ENCODE measurements at regions not wholly inside any gene's neighbourhood (a gene's known extent, or its start where the extent isn't known, plus 50 kb on each side); places are given as distances from the start of the nearest gene placed in this dataset.

DNA sequence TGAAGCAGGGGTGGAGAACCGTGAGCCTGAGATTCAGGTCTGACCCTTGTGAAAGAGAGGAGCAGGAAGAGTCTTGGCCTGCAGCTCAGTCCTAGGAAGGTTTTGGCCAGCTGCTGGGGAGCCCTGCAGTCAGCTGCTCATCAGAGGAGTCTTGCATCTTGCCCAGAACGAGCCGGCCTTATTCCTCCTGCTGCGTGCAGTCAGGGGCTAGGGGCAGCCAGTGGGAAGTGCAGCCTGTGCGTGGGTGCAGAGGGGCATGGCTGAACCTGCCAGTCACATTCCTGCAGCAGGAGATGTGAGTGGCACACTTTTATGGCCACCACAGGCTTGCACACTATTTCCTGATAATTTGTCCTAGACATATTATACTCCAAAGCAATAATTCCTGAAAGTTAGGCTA, 278.7 kb downstream of the NPR3 start:
- no peak for DNase-seq (ENCODE audit: low read depth)

DNA sequence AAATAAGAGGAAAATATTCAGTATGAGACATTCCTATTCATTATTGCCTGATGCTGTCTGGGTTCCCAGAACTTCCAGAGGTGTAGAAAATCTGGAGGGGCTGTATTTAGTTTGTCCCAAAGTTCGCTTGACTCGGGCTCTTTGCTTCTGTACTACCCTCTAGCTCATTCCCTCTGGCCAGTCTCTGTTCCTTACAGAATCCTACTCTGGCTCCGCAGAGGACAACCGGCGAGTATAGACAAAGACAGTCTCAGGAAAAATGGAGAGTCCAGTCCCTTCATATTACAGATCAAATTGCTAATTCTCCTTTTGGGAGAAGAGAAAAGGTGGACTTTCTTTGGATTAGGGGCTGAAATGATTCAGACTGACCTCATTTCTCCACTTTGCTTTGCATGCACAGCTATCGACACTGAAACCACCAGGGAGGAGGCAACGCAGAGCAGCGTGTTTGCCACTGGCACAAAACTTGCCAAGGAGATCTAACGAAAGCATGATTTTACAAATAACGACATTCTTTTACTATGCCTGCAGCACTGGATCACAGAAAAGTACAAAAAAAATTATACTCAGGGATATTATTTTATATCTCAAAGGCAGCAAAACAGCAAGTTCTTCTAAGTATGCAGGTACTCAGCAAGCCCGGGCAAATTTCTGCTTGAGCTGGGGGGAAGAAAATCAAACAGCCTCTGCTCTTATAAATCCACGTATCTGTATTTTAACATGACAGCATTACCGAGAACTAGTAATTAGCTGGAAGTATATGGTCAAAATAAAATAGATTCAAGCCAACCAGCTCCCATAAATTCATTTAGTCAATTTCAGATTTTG, 279.7 kb downstream of the NPR3 start:
- DNase-seq (ENCODE audit: low read depth), result peak; percentile 35

DNA sequence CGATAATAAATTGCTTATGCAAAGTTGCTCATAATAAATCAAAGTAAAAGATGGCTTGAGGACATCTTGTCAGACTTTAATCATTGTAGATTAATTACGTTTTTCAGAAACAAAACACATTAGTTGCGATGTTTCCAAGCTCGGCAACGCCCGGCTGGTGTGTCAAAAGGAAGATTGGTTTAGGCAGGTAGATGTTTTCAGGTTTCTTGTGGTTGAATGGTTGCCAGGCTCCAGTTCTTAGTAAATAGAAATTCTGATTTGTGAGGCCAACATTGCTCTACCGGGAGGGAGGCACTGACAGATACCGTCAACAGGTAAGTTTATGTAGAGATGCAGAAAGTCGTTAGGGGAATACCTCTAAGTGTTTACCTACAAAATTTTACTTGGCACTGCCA, 280.3 kb downstream of the NPR3 start:
- no peak for DNase-seq (ENCODE audit: low read depth)

DNA sequence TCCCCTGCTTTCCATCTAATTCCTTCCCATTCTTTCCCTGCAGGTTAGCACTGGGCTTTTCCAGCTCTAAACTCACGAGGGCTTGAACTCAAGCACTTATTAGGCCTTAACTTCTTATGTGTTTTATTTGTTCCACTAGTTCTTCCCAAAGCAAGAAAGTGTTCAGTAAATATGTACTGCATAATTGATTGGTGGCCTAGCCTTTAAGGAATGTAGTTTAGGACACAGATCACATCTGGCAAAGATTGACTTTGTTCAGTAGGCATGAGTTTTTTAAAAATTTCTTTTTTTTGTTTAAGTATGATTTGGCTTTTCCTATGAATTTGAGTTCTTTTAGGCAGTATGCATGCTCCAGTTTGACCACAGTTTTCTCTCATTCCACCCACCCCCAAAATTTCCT, 285.2 kb downstream of the NPR3 start:
- no peak for DNase-seq (ENCODE audit: low read depth)

DNA sequence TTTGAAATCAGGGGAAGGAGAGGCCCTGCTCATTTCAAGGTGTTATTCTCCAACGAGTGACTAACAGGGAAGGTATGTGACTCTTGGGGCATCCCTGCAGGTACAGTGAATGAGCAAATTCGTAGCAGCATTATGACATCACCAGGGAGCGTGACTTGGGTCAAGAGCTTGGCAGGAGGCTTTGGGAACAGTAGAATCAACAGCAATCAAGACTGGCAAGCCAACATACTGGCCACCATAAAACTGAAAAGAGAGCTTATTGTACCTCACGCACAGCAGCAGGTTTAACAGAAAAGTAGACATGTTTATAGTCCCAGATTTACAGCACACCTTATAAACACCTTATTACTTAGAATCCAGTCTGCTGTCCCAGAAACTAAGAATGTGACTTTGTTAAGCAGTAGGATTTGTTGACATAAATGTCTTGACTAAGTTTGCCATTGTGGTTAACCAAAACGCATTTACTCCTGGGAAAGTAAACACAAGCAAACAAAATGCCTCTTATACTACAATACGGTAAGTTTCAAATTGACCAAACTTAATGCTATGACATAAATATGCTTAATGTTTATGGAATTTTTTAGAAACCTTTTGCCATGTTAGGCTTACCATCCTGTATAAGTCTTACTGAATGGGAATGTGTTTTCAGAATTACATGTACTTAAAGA, 297.8 kb downstream of the NPR3 start:
- DNase-seq (ENCODE audit: low read depth), result peak; percentile 7

DNA sequence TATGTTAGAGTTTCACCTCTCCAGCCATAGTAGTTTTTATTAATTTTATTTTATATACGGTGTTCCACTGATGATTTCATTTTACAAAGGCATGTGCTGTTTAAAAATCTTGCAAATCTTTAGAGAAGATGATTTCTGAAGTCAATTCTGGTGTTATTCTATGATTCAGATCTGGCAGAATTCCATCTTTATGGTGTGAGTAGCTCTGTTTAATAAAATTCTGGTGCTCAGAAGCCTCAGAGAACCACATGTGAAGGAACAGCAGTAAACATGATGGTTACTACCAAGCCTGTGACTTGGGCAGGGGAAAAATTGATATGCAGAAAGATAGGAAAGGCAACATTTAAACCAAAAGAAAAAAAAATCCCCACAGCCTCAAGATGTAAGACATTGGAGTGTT, 299.7 kb downstream of the NPR3 start:
- DNase-seq (ENCODE audit: low read depth), result no peak

DNA sequence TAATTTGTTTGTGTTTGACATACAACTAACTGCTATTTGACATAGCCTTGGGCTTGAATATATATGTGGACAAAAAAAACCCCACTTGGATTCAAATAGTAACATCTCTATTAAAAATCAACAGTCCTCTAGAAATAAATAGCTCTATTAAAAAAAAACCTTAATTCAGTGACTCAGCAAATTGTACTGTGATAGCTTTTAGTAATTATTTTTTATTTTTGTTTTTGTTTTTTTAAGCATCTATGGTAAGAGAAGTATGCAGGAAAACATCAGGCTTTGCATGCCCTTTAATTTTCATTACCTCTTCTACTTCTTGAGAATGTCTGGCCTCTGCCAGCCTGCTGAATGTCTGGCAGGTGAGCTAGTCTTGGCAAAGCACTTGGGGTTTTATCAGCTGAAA, 300.7 kb downstream of the NPR3 start:
- DNase-seq (ENCODE audit: low read depth), result no peak

DNA sequence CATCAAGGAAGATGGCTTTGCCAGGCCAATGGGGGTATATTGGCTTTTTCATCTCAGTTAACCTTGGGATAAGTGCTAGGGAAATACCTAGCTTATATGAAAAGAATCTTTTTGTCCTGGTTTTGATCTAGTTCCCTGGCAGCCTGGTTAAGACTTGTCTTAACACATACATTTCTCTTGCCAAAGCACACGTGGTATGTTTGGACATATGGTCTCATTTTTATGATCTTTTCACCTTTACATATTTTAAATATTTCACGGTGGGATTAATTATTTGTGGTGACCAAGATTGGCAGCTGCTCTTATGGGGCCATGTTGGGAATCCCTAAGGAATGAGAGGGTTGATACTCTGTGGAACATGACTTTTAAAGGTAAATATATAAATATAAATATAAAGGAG, 312.5 kb downstream of the NPR3 start:
- DNase-seq (ENCODE audit: low read depth), result peak; percentile 5

DNA sequence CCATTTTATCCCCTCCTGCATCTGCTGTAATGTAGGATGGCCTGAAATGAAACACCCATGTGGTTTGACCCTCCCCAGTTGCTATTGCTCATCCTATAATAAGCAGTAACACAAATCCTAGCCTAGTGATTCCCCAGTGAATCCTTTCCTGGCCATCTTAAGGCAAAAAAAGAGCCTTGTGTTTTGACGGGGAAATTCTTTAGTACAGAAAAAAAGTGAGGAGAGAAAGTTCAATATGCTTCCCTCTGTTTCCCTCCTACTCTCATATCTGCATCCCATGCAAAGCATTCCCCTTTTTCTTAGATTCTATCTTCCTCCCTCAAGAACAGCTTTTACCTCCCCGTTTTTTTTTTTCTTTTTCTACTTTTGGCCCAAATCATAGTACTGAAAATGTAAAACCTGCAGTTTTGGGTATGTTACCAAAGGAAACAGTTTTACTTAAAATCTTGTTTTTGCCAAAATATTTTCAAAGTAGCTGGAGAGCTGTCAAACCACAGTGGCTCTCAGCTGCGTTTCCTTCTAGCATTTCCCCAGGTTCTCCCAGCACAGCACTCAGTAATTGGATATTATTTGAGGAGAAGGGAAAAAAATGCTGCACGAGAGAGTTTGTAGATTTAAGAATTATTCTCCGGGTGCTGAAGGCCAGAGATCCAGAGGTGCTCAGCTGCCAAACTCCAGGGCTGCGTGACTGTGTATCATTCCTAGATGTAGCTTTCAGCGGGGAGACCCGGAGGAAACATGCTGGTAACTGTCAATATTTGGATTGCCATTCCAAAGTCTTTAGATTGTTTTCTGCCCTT, 321.4 kb downstream of the NPR3 start:
- peak; percentile 43 for DNase-seq (ENCODE audit: low read depth)

DNA sequence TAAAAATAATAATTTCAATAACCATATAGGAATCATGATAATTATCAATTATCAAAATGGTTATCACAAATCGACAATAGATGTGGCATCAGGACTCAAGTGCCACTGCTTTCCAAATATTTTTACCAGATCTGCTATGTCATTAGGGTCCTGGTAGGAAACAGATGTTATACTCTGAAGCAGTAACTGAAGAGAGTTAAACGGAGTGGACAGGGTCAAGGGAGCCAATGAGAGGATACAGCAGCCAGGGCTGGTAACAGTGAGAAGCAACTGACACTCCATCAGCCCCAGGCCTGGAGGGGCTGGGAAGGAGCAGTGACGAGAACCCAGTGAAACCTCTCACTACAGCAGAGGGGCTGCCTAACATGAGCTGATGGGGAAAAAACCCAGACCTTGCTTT, 322.4 kb downstream of the NPR3 start:
- no peak for DNase-seq (ENCODE audit: low read depth)

DNA sequence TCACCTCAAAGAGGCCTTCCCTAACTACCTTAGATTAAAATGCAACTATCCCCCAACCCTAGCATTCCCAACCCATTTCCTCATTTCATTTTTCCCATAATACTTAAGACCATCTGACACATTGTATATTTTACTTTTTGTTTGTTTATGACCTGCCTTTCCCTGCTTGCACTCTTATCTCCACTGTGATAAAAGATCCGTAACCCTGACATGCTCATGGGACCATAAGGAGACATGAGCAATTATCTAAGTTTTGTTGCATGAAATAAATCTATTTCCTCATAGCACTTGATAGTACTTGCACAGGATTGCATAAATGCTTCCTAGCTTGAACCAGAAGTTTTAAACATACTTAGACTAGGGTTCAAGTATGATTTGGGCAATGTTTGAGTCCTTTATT, 323.7 kb downstream of the NPR3 start:
- DNase-seq (ENCODE audit: low read depth), result no peak

DNA sequence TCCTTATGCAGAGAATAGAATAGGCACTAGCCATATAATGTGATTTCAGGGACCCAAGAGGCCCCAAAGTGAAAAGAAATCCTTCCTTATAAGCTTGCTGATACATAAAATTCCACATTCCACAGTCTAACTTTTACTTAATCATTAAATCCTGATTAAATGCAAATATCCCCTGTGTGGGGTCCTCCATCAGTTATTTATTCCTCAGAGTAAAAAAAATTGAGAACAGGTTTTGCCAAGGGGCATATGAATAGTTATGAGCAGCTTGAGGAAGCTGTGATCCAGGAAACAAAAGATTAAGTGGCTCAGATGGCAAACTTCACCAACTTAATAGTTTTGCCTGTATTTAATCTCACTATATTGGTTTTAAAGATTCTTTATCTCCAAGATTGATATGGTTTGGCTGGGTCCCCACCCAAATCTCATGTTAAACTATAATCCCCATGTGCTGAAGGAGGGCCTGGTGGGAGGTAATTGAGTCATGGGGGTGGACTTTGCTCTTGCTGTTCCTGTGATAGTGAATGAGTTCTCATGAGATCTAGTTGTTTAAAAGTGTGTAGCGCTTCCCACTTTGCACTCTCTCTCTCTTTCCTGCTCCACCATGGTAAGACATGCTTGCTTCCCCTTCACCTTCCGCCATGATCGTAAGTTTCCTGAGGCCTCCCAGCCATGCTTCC, 324.9 kb downstream of the NPR3 start:
- DNase-seq (ENCODE audit: low read depth), result no peak

DNA sequence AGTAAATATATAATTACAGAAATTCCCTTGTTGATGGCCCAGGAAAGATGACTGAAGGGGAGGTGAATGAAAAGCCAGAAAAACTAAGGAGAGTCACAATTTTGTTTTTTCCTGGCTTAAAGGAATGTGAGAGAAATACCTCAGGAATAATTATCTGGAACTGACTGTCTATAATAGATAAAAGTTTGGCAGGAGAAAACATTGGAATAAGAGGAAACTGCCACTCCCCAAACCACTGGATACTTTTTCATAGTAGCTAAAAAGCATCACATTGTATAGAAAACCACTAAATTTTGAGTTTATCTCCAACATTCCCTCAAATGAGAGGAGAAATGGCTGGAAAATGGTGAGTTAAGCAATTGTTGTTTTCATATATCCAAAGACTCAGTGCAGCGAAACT, 326.0 kb downstream of the NPR3 start:
- no peak for DNase-seq (ENCODE audit: low read depth)

DNA sequence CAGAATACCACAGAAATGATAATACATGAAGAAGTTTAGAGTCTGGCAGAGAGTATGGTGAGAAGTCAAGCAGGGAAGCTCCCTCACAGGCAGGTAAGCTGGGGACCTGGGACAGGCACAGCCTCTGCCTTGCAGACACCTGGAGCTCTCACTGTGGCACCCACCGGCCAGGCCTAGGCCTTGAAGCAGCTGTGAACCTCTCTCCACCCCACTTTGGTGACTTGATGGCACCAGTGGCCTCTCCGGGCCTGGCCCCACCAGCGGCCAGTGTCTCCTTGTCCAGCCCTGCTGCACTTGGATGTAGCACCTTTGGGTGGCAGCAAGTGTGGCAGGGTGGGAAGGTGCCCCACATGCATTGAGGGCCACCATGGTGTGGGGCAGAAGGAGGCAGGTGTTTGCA, 330.5 kb downstream of the NPR3 start:
- DNase-seq (ENCODE audit: low read depth), result no peak

DNA sequence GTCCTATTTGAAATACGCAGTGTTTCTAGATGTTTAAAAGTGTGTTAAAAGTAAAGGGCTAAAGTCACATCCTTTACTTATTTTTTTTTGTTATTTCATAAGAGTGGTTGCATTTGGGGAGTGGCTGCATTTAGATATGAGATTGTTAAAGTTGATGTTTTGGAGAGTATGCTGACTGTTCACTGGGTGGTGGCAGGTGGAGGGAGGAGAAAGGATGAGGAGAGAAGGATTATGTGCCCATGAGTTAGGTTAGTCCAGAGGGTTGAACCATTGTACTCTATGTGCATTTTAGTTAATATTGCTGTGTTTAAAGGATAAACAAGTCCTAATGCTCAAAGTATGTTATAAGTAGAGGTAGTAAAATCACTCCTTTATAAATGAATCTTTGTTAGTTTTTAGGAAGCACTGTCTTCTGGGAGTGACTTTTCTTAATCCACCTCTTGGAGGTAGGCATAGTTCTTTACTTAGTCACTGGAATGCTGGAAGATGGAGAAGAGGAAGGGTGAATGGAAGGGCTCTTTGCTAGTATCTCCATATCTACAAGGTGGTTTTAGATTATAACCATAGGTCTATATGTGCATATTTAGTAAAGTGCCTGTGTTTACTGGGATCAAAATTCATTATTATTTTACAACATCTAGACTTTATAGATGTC, 332.3 kb downstream of the NPR3 start:
- no peak for DNase-seq (ENCODE audit: low read depth)

DNA sequence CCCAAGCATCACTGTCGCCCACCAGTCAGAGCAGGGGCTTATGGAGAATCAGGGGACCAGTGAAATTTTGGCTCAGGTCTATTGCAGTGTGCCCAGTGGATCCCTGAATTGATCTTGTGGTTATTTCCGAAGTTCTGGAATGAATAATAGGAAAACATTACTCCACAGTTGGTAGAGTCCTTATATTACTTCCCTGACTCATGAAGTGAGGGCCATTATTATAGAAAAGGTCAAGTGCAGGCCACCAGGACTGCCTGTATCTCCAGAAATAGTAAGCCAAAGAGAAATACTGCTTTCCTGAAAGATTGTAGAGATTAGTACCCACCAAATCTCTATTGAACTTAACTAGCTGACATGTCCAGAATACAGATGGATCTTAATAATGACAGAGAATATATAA, 335.0 kb downstream of the NPR3 start:
- DNase-seq (ENCODE audit: low read depth), result peak; percentile 39

DNA sequence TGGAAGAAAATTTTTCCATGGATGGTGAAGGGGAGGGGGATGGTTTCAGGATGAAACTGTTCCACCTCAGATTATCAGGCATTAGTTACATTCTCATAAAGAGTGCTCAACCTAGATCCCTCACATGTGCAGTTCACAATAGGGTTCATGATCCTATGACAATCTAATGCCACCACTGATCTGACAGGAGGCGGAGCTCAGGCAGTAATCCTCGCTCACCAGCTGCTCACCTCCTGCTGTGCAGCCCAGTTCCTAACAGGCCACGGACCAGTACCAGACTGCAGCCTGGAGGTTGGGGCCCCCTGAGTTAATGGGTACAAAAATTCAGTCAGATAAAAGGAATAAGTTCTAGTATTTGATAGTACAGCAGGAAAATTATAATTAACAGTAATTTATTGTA, 337.2 kb downstream of the NPR3 start:
- DNase-seq (ENCODE audit: low read depth), result no peak

DNA sequence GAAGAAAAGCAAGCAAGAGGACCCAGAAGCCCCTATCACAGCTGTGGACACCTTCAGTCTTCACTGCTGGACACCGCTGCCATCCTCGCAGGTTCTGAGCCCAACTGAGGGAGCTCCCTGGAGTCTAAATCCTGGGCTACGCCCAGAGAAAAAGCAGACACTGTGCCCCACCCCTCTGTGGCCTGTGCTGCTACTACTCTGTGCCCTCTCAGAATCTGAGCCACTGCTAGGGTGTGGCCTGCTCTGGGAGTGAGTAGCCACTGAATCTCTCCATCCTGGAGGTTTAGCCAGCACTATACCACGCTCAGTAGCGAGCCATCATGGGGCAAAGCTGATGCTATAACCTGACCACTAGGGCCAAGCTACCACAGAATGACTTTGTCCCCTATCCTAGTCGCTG, 338.2 kb downstream of the NPR3 start:
- DNase-seq (ENCODE audit: low read depth), result peak; percentile 78

DNA sequence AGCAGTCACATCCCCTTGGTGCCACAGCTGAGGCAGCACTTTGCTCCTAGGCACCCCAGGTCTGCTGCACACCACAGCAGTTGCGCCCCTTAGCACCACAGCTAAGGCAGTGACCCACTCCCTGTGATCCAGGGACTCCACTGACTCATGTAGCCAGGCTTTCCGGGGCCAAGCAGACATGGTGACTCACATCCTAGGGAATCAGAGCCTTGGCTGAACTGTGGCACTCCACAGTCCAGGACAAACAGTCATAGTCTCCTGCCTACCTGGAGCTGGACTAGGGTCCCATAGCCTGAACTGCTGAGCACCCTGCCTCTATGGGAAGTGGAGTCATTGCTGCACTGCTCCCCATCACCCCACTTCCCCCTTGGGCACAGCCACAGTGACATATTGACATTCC, 338.7 kb downstream of the NPR3 start:
- DNase-seq (ENCODE audit: low read depth), result peak; percentile 91

DNA sequence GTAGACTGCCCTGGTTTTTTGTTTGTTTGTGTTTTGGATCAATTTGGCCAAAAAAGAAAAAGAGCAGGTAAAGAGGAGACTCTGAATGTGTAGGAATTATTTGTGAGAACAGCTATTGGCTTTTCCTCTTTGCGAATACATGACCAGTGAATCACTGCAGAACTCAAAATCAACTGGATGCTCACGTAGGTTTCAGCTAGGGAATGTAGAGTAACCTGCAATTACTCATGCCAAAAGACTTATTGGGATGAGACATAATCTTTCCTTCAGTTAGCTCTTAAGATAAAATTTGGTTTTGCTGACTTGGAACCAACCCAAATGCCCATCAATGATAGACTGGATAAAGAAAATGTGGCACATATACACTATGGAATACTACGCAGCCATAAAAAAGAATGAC, 348.0 kb downstream of the NPR3 start:
- DNase-seq (ENCODE audit: low read depth), result no peak

DNA sequence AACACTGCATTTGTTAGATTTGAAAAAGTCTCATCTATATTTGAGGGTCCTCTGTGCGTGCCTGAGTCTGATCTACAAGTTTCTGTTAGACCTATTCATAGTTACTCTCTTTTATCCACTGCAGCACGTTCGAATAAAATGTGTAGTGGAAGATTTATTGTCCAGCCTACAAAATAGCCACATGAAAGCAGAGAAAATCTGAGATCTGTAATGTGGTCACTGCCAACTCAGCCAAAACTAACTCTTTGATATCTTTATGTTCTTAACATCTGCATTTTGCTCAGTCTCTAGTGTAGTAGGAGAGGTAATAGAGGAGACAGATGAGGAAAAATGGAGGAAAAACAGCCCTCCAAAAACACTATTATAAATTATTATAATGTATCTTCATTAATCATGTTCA, 354.0 kb downstream of the NPR3 start:
- DNase-seq (ENCODE audit: low read depth), result peak; percentile 39

DNA sequence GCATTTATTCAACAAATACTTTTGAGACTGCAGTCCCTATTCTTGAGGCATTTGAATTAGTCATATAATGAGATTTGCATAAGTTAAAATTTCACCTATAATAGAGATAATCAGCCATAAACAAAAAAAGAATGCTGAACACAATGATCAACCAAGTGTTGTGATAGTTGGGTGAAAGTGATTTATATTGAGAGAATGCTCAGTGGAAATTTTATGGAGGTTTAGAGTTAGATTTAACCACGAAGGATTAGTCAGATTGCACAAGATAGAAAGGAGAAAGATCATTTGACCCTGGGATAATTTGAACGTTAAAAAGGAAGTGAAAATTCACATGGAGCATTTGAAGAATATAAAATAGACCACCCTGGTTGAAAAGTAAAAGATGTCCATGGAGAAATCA, 356.2 kb downstream of the NPR3 start:
- DNase-seq (ENCODE audit: low read depth), result no peak

All from RPMI7951 (cell line).